GM23338 (cell line): ENCODE measurements at regions not wholly inside any gene's neighbourhood (a gene's known extent, or its start where the extent isn't known, plus 50 kb on each side); places are given as distances from the start of the nearest gene placed in this dataset.

Experiments used
- ATAC-seq: fragments of 200-7000 bp; cut with Tn5 transposase; 3 replicates; pipeline ENCODE4 v1.9.1; 2020
- DNase-seq: peaks from one replicate; pipeline ENCODE4 v3.0.0-alpha.2; 2015; ENCODE audit warnings: low spot score
- H2AFZ ChIP-seq: fragments of 200-600 bp; sonication (generic); 2 replicates; pipeline ENCODE4 v1.8.0; 2016; ENCODE audit warnings: antibody characterized with exemption, mild to moderate bottlenecking, moderate library complexity
- H3F3A ChIP-seq: fragments of 200-600 bp; sonication (generic); replicated peaks from 2 replicates; pipeline ENCODE4 v1.8.0; 2017; ENCODE audit warnings: antibody characterized with exemption, mixed run types, low read depth
- H3K27ac ChIP-seq: fragments of 200-600 bp; sonication (generic); 2 replicates; pipeline ENCODE4 v1.6.1; 2016; ENCODE audit warnings: low read depth
- H3K27me3 ChIP-seq: fragments of 200-600 bp; sonication (generic); 2 replicates; pipeline ENCODE4 v1.8.0; 2016; ENCODE audit warnings: mild to moderate bottlenecking, mixed run types, moderate library complexity; ENCODE audit not compliant: insufficient read depth
- H3K36me3 ChIP-seq: fragments of 200-600 bp; sonication (generic); 2 replicates; pipeline ENCODE4 v1.8.0; 2016; ENCODE audit warnings: mild to moderate bottlenecking; ENCODE audit not compliant: insufficient read depth
- H3K4me1 ChIP-seq: fragments of 200-600 bp; sonication (generic); 2 replicates; pipeline ENCODE4 v1.8.0; 2016; ENCODE audit warnings: mild to moderate bottlenecking, moderate library complexity; ENCODE audit not compliant: insufficient read depth
- H3K4me2 ChIP-seq: fragments of 200-600 bp; sonication (generic); 2 replicates; pipeline ENCODE4 v1.7.1; 2017; ENCODE audit warnings: mixed run types
- H3K4me3 ChIP-seq: fragments of 200-600 bp; sonication (generic); 2 replicates; pipeline ENCODE4 v1.6.1; 2016; ENCODE audit warnings: mixed run types
- H3K79me2 ChIP-seq: fragments of 200-600 bp; sonication (generic); replicated peaks from 2 replicates; pipeline ENCODE4 v1.8.0; 2017; ENCODE audit warnings: mild to moderate bottlenecking; ENCODE audit not compliant: insufficient read depth
- H3K9me2 ChIP-seq: fragments of 200-600 bp; sonication (generic); 2 replicates; pipeline ENCODE4 v1.8.0; 2017; ENCODE audit not compliant: insufficient read depth
- H4K20me1 ChIP-seq: fragments of 200-600 bp; sonication (generic); replicated peaks from 2 replicates; pipeline ENCODE4 v1.8.0; 2017; ENCODE audit warnings: mild to moderate bottlenecking; ENCODE audit not compliant: insufficient read depth
- H3K27ac Mint-ChIP-seq: 2 replicates; pipeline ENCODE4 v1.8.0; 2020; ENCODE audit warnings: inconsistent platforms, mild to moderate bottlenecking, moderate library complexity, mixed read lengths
- H3K27me3 Mint-ChIP-seq: 3 replicates; pipeline ENCODE4 v1.8.0; 2022; ENCODE audit warnings: low read depth, mild to moderate bottlenecking, moderate library complexity, mixed read lengths, inconsistent platforms; ENCODE audit not compliant: insufficient read depth, poor library complexity
- H3K36me3 Mint-ChIP-seq: 3 replicates; pipeline ENCODE4 v1.8.0; 2021; ENCODE audit warnings: low read depth, mild to moderate bottlenecking, inconsistent platforms, moderate library complexity, mixed read lengths
- H3K4me1 Mint-ChIP-seq: 3 replicates; pipeline ENCODE4 v1.8.0; 2020; ENCODE audit warnings: mild to moderate bottlenecking, inconsistent platforms, mixed read lengths
- H3K4me3 Mint-ChIP-seq: 3 replicates; pipeline ENCODE4 v1.8.0; 2021; ENCODE audit warnings: moderate library complexity, mild to moderate bottlenecking, inconsistent platforms, mixed read lengths
- H3K9me3 Mint-ChIP-seq: 3 replicates; pipeline ENCODE4 v1.8.0; 2020; ENCODE audit warnings: moderate library complexity, mild to moderate bottlenecking, inconsistent platforms, mixed read lengths
- CREB1 ChIP-seq: fragments of 250-450 bp; sonication (Bioruptor Pico); IDR thresholded peaks from 2 replicates; pipeline ENCODE4 v1.5.0; 2020; ENCODE audit warnings: low read depth, mild to moderate bottlenecking, moderate library complexity
- CTCF ChIP-seq, 2 experiments: fragments of 200-600 bp in 1 of 2; sonication (generic) in 1 of 2; conservative IDR thresholded peaks; 2 replicates each; pipeline versions ENCODE4 v1.5.1 to v1.6.1; 2016 to 2017; ENCODE audit warnings: antibody characterized with exemption in 2 of 2, low read depth in 2 of 2, mild to moderate bottlenecking in 2 of 2, moderate library complexity in 1 of 2
- ETS1 ChIP-seq: IDR thresholded peaks from 2 replicates; pipeline ENCODE4 v1.6.1; 2016; ENCODE audit warnings: antibody characterized with exemption
- EZH2 ChIP-seq: fragments of 200-600 bp; sonication (generic); IDR thresholded peaks from one replicate; pipeline ENCODE4 v1.8.0; 2017; ENCODE audit warnings: antibody characterized with exemption, mild to moderate bottlenecking, low read depth; ENCODE audit not compliant: unreplicated experiment
- EZH2phosphoT487 ChIP-seq: fragments of 200-600 bp; sonication (generic); IDR thresholded peaks from one replicate; pipeline ENCODE4 v1.8.1; 2018; ENCODE audit warnings: antibody characterized with exemption; ENCODE audit not compliant: unreplicated experiment
- JUNB ChIP-seq: IDR thresholded peaks from one replicate; pipeline ENCODE4 v1.6.1; 2016; ENCODE audit warnings: antibody characterized with exemption; ENCODE audit not compliant: unreplicated experiment
- NANOG ChIP-seq: IDR thresholded peaks from 2 replicates; pipeline ENCODE4 v1.6.1; 2016; ENCODE audit warnings: antibody characterized with exemption, borderline replicate concordance
- POLR2AphosphoS5 ChIP-seq: IDR thresholded peaks from 2 replicates; pipeline ENCODE4 v1.6.1; 2016; ENCODE audit warnings: antibody characterized with exemption, low read depth
- REST ChIP-seq: IDR thresholded peaks from one replicate; pipeline ENCODE4 v1.6.1; 2018; ENCODE audit warnings: antibody characterized with exemption; ENCODE audit not compliant: unreplicated experiment
- STAT1 ChIP-seq: IDR thresholded peaks from one replicate; pipeline ENCODE4 v1.6.1; 2016; ENCODE audit warnings: antibody characterized with exemption; ENCODE audit not compliant: unreplicated experiment
- ZNF114 ChIP-seq: fragments of 250-450 bp; sonication (Bioruptor Pico); IDR thresholded peaks from 2 replicates; pipeline ENCODE4 v1.5.0; 2020; ENCODE audit warnings: mild to moderate bottlenecking, moderate library complexity
- ZNF331 ChIP-seq: fragments of 250-450 bp; sonication (Bioruptor Pico); IDR thresholded peaks from 2 replicates; pipeline ENCODE4 v1.5.0; 2020; ENCODE audit warnings: low read depth, mild to moderate bottlenecking, moderate library complexity
- ZNF462 ChIP-seq: fragments of 250-450 bp; sonication (Bioruptor Pico); IDR thresholded peaks from 2 replicates; pipeline ENCODE4 v1.5.0; 2020; ENCODE audit warnings: mild to moderate bottlenecking, moderate library complexity

- Histone ChIP-seq H3K4me3 (no peak overlapping the region), H3K27ac (no peak overlapping the region), H2AFZ (peak overlapping the region; percentile 89), H3K9me2 (0 out of 2 replicates have a peak, but pooled peaks cover 4% of the 10 kb centered on the region), H3F3A (no peaks in the 10 kb centered on the region), H3K79me2 (no peaks in the 10 kb centered on the region), H3K4me1 (peaks cover 10% of the 10 kb centered on the region), H3K4me2 (peak overlapping the region; percentile 58), H3K27me3 (no peaks in the 10 kb centered on the region), H3K36me3 (no peaks in the 10 kb centered on the region), H4K20me1 (no peaks in the 10 kb centered on the region)
- ATAC-seq (peak; percentile 88), DNase-seq (peak; percentile 8)
- no peaks in the 10 kb centered on the region for H3K36me3 Mint-ChIP-seq
- H3K27ac Mint-ChIP-seq: no peak overlapping the region
- no peak overlapping the region for H3K4me3 Mint-ChIP-seq
- H3K9me3 Mint-ChIP-seq: no peaks in the 10 kb centered on the region
- no peaks in the 10 kb centered on the region for H3K27me3 Mint-ChIP-seq
- TF ChIP-seq JUNB: no peak
- no peak for TF ChIP-seq ETS1
- no peak for TF ChIP-seq CREB1 (CRISPR knock-in tag)
- TF ChIP-seq CTCF (conservative IDR thresholded peaks at IDR 0.05; ENCODE audit: low read depth in 2 of 2): no peak
- TF ChIP-seq POLR2AphosphoS5: no peak
- TF ChIP-seq ZNF331 (CRISPR knock-in tag): no peak
- no peak for TF ChIP-seq EZH2
- TF ChIP-seq STAT1: no peak
- TF ChIP-seq REST: no peak
- TF ChIP-seq EZH2phosphoT487: no peak
- TF ChIP-seq ZNF114 (CRISPR knock-in tag): no peak
- no peak for TF ChIP-seq NANOG
- TF ChIP-seq ZNF462 (CRISPR knock-in tag): no peak
- peaks cover 11% of the 10 kb centered on the region for H3K4me1 Mint-ChIP-seq
These were observed 114.2 kb downstream of the EBLN2 start for GRCh38 chr3:73175698-73176097.
